Stomach smooth muscle (tissue), 2 donors: ENCODE measurements at regions not wholly inside any gene's neighbourhood (a gene's known extent, or its start where the extent isn't known, plus 50 kb on each side); places are given as distances from the start of the nearest gene placed in this dataset.

ENCODE experiments used
- H3K27ac ChIP-seq: one replicate; pipeline ENCODE4 v1.7.0; 2013; ENCODE audit warnings: mild to moderate bottlenecking, low read length, inconsistent platforms
- H3K27me3 ChIP-seq, 2 donors: one replicate each; pipeline ENCODE4 v1.7.0; 2013; ENCODE audit warnings: low read length in 2 of 2; ENCODE audit not compliant: insufficient read depth in 2 of 2, control insufficient read depth in 1 of 2
- H3K36me3 ChIP-seq, 2 donors: one replicate each; pipeline ENCODE4 v1.7.0; 2013; ENCODE audit warnings: low read length in 2 of 2; ENCODE audit not compliant: control insufficient read depth in 2 of 2, insufficient read depth in 2 of 2
- H3K4me1 ChIP-seq: one replicate; pipeline ENCODE4 v1.7.0; 2013; ENCODE audit warnings: low read length; ENCODE audit not compliant: control insufficient read depth, insufficient read depth
- H3K4me3 ChIP-seq, 2 donors: one replicate each; pipeline ENCODE4 v1.7.0; 2013; ENCODE audit warnings: low read length in 2 of 2
- H3K9ac ChIP-seq, 2 donors: one replicate each; pipeline ENCODE4 v1.7.0; 2013; ENCODE audit warnings: low read length in 2 of 2, mild to moderate bottlenecking in 1 of 2
- H3K9me3 ChIP-seq, 2 donors: one replicate each; pipeline ENCODE4 v1.7.0; 2013; ENCODE audit warnings: low read length in 2 of 2; ENCODE audit not compliant: control insufficient read depth in 2 of 2
- donor health status: healthy.
- donor health status: Pancreatic carcinoma.

DNA sequence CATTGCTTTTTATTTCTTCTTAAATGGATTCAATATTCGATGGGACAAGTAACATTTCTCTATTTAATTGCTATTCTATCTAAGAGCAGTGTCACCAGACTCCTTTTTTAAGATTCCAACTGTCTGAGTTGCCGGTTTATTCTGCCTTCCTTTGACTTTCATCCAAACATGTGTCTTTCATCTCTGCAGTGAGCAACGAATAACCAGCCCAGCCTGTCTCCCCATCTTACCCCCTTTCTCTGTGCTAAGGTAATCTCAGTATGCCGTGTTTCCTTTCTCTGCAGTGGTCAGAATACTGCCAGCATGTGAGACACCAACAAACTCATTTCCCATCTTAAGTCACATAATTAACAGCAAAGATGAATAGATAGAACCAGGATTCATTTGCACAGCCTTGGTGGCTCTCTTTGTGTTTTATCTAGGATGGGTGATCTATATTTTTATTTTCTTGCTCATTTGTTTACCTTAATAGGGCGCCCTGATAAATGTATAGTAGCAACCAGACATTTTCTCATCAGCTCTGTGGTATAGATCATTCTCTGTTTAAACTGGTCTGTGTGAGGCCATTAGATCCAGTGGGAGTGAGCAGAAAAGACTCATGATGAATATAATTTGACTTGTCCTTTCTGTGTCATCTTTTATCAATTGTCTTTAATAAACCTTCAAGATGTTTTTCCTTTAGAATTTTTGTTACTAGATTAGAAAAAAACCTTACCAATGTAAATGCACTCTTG, 394.8 kb upstream of the IGFBP7 start:
- Histone ChIP-seq H3K27ac (no peak overlapping the region), H3K9me3 (no peaks in the 10 kb centered on the region), H3K27me3 (no peaks in the 10 kb centered on the region), H3K36me3 (no peaks in the 10 kb centered on the region), H3K9ac (no peak overlapping the region), H3K4me3 (no peak overlapping the region), H3K4me1 (no peaks in the 10 kb centered on the region)

DNA sequence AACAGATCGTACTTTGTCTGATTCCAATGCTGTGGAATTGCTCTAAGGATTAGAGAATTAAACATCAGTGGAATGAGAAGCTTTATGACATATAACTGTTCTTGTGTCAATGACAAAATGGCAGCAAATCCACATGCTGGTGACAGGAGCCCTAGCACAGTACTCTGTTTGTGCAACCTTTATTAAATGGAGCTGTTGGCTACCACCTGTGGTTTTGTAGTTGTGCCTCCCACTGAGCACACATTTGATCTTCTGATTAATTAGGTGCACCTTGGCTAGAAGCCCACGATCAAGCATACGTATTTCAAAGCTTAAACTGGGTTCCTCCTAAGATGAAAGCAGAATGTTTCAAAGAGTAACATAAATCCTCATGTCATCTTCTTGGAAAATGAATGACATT, 394.0 kb upstream of the IGFBP7 start:
- Histone ChIP-seq H3K9me3 (no peaks in the 10 kb centered on the region), H3K4me1 (no peaks in the 10 kb centered on the region), H3K27ac (no peak overlapping the region), H3K27me3 (no peaks in the 10 kb centered on the region), H3K9ac (no peak overlapping the region), H3K36me3 (no peaks in the 10 kb centered on the region), H3K4me3 (no peak overlapping the region)

DNA sequence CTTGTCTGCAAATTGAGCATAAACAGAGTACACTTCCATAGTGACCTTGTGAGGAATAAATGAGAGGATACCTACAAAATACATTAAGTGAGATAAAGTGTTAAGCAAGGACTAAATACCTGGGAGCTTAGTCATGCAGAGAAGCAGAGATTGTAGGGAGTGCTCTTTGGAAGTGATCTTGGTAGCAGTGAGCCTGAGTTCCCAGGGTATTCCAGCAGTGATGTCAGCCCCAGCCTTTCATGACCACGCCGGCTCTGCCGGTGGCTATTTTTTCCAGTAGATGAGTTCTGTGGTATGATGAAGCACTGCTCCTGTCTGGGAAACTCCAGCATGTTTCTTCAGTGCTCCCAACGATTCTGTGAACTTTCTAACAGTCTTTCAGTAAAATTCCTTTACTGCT, 391.5 kb upstream of the IGFBP7 start:
- no peak overlapping the region for H3K4me3 ChIP-seq
- no peaks in the 10 kb centered on the region for H3K4me1 ChIP-seq
- no peaks in the 10 kb centered on the region for H3K9me3 ChIP-seq
- no peak overlapping the region for H3K9ac ChIP-seq
- no peaks in the 10 kb centered on the region for H3K27me3 ChIP-seq
- no peaks in the 10 kb centered on the region for H3K36me3 ChIP-seq
- H3K27ac ChIP-seq, result no peak overlapping the region

DNA sequence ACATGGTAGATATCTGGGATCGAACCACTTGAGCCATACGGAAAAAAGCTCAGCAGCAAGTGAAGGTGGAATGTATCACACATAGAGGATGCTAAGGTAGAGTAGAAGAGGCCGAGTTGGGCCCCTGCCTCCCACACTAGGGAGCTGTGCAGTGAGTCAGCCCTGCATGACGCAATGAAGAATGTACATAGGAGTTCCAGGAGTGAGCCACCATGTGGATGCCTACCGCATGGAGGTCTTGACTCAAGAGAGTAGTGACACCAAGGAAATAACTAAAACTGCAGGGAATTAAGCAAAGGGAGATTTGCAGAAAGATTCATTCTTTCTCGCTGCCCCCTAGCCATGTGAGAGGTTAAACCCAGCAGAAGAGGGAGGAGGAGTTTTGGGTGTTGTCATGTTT, 389.6 kb upstream of the IGFBP7 start:
- Histone ChIP-seq H3K27ac (no peak overlapping the region), H3K4me1 (no peaks in the 10 kb centered on the region), H3K27me3 (no peaks in the 10 kb centered on the region), H3K9me3 (no peaks in the 10 kb centered on the region), H3K9ac (no peak overlapping the region), H3K4me3 (no peak overlapping the region), H3K36me3 (no peaks in the 10 kb centered on the region)

DNA sequence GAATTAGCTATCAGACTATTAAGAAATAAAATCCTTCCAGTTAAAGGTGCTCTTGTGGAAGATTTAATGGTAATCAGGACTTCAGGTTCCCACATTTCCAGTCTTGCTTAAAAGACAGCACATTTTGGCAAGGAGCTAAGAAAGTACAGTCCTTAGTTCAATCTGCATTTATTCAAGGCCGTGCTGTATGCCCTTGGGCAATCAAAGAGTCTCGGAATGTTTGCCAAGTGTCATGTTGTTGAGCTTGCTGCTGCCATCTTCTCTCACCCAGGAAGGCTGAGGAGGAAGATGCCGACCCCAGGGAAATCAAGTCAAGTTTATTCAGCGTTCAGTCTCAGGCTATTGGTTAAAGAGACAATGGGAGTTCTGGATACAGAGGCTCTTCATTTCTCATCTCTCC, 388.1 kb upstream of the IGFBP7 start:
- Histone ChIP-seq H3K4me3 (no peak overlapping the region), H3K9me3 (no peaks in the 10 kb centered on the region), H3K27me3 (no peaks in the 10 kb centered on the region), H3K36me3 (no peaks in the 10 kb centered on the region), H3K4me1 (no peaks in the 10 kb centered on the region), H3K27ac (no peak overlapping the region), H3K9ac (no peak overlapping the region)

DNA sequence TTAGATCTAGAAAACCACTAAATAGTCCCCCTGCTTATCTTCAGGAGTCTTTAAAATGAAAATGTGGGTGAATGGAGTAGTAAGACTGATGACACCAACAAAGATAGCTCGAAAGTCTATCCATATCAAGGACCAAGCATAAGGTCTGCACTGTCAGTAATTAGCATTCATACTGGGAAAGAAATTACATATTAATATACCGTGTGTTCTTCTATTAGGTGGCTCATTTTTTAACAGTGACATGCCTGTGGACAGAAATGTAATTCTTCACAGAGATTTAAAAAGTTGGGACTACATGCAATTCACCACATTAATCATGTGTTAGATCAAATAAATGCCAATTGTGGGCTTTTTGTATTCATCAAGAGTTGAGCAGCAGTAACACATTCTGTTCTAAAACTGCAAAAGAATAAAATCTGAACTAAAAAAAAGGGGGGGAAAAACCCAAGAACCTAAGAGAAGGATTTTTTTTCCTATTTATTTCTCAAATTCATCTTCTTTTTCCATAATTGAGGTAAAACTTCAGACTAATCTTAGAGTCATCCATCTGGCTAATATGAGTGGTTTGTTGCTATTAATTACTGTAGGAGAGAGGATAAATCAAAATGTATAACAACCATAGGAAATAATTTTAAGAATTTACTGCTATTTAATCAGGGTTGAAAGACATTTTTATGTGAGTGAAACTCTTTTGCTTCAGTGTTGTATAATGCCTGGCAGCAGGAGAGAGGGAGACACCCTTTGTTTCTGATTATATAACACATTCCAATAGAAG, 386.7 kb upstream of the IGFBP7 start:
- Histone ChIP-seq H3K36me3 (no peaks in the 10 kb centered on the region), H3K9me3 (no peaks in the 10 kb centered on the region), H3K4me3 (no peak overlapping the region), H3K9ac (no peak overlapping the region), H3K27ac (no peak overlapping the region), H3K27me3 (no peaks in the 10 kb centered on the region), H3K4me1 (no peaks in the 10 kb centered on the region)

DNA sequence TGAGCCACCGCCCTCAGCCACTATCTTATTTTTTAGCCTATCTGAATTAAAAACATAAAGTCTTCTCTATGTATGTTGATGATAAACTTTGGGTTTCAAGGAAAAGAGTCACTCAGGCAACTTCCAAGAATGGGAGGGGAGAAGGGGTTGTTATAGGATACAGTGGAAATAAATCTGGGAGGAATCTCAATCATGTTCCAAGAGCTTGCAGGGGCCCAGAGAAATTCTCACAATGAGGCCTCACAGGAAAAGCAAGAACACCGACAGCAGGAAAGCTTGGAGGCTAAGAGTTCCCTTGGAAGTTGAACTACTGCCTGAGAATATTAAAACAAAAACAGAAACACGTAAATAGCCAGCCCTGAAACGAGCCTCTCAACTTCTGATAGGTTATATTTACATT, 384.6 kb upstream of the IGFBP7 start:
- H3K36me3 ChIP-seq, result no peaks in the 10 kb centered on the region
- no peak overlapping the region for H3K27ac ChIP-seq
- H3K9ac ChIP-seq, result no peak overlapping the region
- H3K4me3 ChIP-seq, result no peak overlapping the region
- no peaks in the 10 kb centered on the region for H3K9me3 ChIP-seq
- H3K4me1 ChIP-seq, result peaks cover 5% of the 10 kb centered on the region
- H3K27me3 ChIP-seq, result no peaks in the 10 kb centered on the region

DNA sequence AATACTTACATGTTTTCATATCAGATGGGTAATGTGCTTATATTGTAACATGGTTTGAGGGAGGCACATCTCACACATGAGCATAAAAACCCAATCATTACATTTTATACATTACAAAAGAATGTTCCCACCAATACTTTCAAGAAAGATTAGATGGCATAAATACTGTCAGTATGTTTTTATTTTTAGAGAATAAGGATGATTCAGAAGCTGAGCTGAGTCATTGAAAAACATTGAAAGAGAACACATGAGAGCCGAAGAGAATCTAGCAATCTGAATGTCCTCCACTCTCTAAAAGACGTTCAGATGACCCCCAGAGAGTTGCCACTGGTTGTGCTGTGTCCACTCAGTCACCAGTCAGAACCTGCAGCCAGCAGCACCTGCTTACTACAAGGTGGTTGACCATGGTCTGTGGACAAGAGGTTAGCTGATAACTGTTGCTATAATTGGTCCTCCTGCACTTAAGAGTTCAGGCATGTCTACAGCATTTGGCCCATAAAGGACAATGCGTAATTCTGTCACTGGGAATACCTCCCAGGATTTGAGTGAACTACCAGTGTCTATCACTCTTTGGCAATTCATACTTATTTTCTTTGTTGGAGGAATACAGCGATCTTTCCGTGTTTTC, 382.2 kb upstream of the IGFBP7 start:
- no peaks in the 10 kb centered on the region for H3K9me3 ChIP-seq
- peaks cover 5% of the 10 kb centered on the region for H3K4me1 ChIP-seq
- H3K9ac ChIP-seq, result no peak overlapping the region
- H3K27ac ChIP-seq, result no peak overlapping the region
- no peak overlapping the region for H3K4me3 ChIP-seq
- no peaks in the 10 kb centered on the region for H3K27me3 ChIP-seq
- no peaks in the 10 kb centered on the region for H3K36me3 ChIP-seq

DNA sequence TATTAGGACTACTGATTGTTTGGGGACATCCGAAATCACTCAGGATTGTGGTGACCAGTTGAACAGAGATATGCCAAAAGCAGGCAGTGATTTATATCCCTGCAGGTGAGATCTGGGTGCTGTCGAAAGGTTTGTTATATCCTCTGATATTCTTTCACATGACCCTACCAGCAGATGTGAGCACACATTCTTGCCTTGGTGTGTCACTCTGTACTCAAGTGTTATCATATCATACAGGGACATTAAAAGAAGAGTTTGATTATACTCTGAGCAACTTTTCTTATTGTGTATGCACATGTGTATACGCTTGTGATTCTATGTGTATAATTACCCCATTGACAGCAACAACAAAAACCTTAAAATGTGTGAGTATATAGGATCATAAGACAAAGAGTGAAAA, 381.2 kb upstream of the IGFBP7 start:
- Histone ChIP-seq H3K9me3 (no peaks in the 10 kb centered on the region), H3K9ac (no peak overlapping the region), H3K4me3 (no peak overlapping the region), H3K4me1 (peaks cover 5% of the 10 kb centered on the region), H3K36me3 (no peaks in the 10 kb centered on the region), H3K27ac (no peak overlapping the region), H3K27me3 (no peaks in the 10 kb centered on the region)

DNA sequence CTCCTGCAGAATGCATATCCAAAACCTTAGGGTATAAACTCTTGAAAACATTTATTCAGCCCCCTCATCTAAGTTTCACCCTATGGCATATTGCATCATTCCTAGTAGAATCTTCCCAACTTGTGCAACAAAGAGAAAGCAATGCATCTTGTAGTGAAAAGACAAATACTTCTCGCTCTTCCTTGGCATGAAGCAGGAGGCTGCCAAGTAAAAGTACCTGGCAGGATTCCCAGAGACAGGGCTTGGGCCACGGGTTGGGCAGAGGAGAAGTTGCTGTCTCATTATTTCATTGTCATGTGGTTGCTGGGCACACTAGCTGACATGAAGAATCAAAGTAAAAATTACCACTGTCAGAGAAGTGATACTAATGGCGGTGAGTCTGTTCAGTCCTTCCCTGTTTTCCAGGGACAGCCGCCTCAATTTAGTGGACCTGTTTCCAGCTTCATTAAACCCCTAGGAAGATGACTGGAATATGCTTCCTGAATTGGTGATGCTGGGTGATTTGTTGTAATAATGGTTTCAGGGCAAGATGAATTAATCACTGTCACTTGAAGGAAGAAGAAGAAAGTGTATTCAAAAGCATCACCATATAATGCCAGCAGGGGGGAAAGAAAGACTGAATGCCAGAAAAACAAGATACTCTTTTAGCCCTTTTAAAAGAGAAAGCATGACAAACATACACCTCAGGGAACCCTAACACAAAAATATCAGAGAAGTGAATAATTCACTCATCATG, 380.5 kb upstream of the IGFBP7 start:
- Histone ChIP-seq H3K9me3 (no peaks in the 10 kb centered on the region), H3K27ac (no peak overlapping the region), H3K4me3 (peak overlapping the region in 1 of 2 donors; percentile 36), H3K36me3 (no peaks in the 10 kb centered on the region), H3K9ac (no peak overlapping the region), H3K27me3 (no peaks in the 10 kb centered on the region), H3K4me1 (peaks cover 5% of the 10 kb centered on the region)
